MM.1S (cell line): ENCODE measurements at regions not wholly inside any gene's neighbourhood (a gene's known extent, or its start where the extent isn't known, plus 50 kb on each side); places are given as distances from the start of the nearest gene placed in this dataset.

Experiments used
- DNase-seq: peaks from one replicate; pipeline ENCODE4 v3.0.0-alpha.2; 2015
- H2AFZ ChIP-seq: fragments of 300-600 bp; sonication (generic); 2 replicates; pipeline ENCODE4 v1.6.0; 2016; ENCODE audit warnings: antibody characterized with exemption, low read length
- H3F3A ChIP-seq: fragments of 300-600 bp; sonication (generic); 2 replicates; pipeline ENCODE4 v1.6.1; 2016; ENCODE audit warnings: mild to moderate bottlenecking, antibody characterized with exemption, low read length, moderate library complexity, mixed read lengths; ENCODE audit not compliant: insufficient read depth
- H3K27ac ChIP-seq: fragments of 300-600 bp; sonication (generic); 2 replicates; pipeline ENCODE4 v1.5.1; 2016; ENCODE audit warnings: mild to moderate bottlenecking, low read length
- H3K27me3 ChIP-seq: fragments of 300-600 bp; sonication (generic); replicated peaks from 2 replicates; pipeline ENCODE4 v1.6.0; 2016; ENCODE audit warnings: low read length; ENCODE audit not compliant: insufficient read depth
- H3K36me3 ChIP-seq: fragments of 300-600 bp; sonication (generic); replicated peaks from 2 replicates; pipeline ENCODE4 v1.6.1; 2016; ENCODE audit warnings: mild to moderate bottlenecking, low read length, mixed read lengths; ENCODE audit not compliant: insufficient read depth
- H3K4me1 ChIP-seq: fragments of 300-600 bp; sonication (generic); 2 replicates; pipeline ENCODE4 v1.6.1; 2016; ENCODE audit warnings: low read length, mixed read lengths
- H3K4me2 ChIP-seq: fragments of 300-600 bp; sonication (generic); 2 replicates; pipeline ENCODE4 v1.6.0; 2016; ENCODE audit warnings: low read depth, low read length
- H3K4me3 ChIP-seq: fragments of 300-600 bp; sonication (generic); 2 replicates; pipeline ENCODE4 v1.5.1; 2016; ENCODE audit warnings: low read length, mixed read lengths
- H3K79me2 ChIP-seq: fragments of 300-600 bp; sonication (generic); 2 replicates; pipeline ENCODE4 v1.6.1; 2016; ENCODE audit warnings: mixed run types, low read length, mixed read lengths
- H3K9ac ChIP-seq: fragments of 300-600 bp; sonication (generic); 2 replicates; pipeline ENCODE4 v1.6.1; 2016; ENCODE audit warnings: low read length, mixed read lengths
- H3K9me2 ChIP-seq: fragments of 300-600 bp; sonication (generic); replicated peaks from 2 replicates; pipeline ENCODE4 v1.6.1; 2016; ENCODE audit warnings: mild to moderate bottlenecking, low read length, mixed read lengths; ENCODE audit not compliant: insufficient read depth
- H3K9me3 ChIP-seq: fragments of 300-600 bp; sonication (generic); replicated peaks from 2 replicates; pipeline ENCODE4 v1.6.1; 2016; ENCODE audit warnings: mild to moderate bottlenecking, low read length, mixed read lengths; ENCODE audit not compliant: insufficient read depth
- H4K20me1 ChIP-seq: fragments of 300-600 bp; sonication (generic); 2 replicates; pipeline ENCODE4 v1.6.1; 2016; ENCODE audit warnings: mild to moderate bottlenecking, low read length, moderate library complexity, mixed read lengths; ENCODE audit not compliant: insufficient read depth
- EZH2 ChIP-seq: fragments of 300-600 bp; sonication (generic); optimal IDR thresholded peaks from 2 replicates; pipeline ENCODE3; 2017; ENCODE audit warnings: low read depth, mild to moderate bottlenecking, antibody characterized with exemption, low read length, mixed read lengths
- EZH2phosphoT487 ChIP-seq: fragments of 300-600 bp; sonication (generic); IDR thresholded peaks from 2 replicates; pipeline ENCODE4 v1.6.1; 2018; ENCODE audit warnings: antibody characterized with exemption, low read length
- TF ChIP-seq, protein P1 (sequence below): fragments of 300-600 bp; sonication (generic); IDR thresholded peaks from 2 replicates; pipeline ENCODE4 v1.5.1; 2016; ENCODE audit warnings: antibody characterized with exemption, low read length, mixed read lengths

DNA sequence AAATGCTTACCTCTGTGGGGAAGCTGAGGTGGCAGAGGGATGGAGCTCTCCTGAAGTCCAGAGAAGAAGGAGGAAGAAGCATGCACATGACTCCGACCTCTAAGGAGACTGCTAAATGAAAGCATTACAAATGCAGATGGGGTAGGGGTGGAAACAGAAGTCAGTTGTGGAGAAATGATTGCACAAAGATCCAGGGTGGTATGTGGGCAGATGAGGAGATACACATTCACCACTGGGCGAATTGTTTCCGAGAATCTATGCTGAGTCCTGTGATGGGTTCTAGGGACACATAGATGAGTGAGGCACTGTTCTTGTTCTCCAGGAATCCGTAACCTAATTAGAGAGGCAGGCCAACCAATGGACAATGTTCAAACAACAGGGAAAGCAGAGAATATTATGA is 188.9 kb upstream of the ZBED5 start:
- Histone ChIP-seq H3K9me3 (no peaks in the 10 kb centered on the region), H3K79me2 (no peaks in the 10 kb centered on the region), H3F3A (no peaks in the 10 kb centered on the region), H4K20me1 (no peaks in the 10 kb centered on the region), H3K4me3 (no peak overlapping the region), H3K27ac (no peak overlapping the region), H3K4me2 (no peak overlapping the region), H2AFZ (no peak overlapping the region), H3K4me1 (no peaks in the 10 kb centered on the region), H3K27me3 (no peaks in the 10 kb centered on the region), H3K36me3 (no peaks in the 10 kb centered on the region), H3K9me2 (no peaks in the 10 kb centered on the region), H3K9ac (no peak overlapping the region)
- TF ChIP-seq, protein P1, sequence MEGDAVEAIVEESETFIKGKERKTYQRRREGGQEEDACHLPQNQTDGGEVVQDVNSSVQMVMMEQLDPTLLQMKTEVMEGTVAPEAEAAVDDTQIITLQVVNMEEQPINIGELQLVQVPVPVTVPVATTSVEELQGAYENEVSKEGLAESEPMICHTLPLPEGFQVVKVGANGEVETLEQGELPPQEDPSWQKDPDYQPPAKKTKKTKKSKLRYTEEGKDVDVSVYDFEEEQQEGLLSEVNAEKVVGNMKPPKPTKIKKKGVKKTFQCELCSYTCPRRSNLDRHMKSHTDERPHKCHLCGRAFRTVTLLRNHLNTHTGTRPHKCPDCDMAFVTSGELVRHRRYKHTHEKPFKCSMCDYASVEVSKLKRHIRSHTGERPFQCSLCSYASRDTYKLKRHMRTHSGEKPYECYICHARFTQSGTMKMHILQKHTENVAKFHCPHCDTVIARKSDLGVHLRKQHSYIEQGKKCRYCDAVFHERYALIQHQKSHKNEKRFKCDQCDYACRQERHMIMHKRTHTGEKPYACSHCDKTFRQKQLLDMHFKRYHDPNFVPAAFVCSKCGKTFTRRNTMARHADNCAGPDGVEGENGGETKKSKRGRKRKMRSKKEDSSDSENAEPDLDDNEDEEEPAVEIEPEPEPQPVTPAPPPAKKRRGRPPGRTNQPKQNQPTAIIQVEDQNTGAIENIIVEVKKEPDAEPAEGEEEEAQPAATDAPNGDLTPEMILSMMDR: no peak
- no peak for TF ChIP-seq EZH2
- TF ChIP-seq EZH2phosphoT487: no peak
- DNase-seq: no peak

DNA sequence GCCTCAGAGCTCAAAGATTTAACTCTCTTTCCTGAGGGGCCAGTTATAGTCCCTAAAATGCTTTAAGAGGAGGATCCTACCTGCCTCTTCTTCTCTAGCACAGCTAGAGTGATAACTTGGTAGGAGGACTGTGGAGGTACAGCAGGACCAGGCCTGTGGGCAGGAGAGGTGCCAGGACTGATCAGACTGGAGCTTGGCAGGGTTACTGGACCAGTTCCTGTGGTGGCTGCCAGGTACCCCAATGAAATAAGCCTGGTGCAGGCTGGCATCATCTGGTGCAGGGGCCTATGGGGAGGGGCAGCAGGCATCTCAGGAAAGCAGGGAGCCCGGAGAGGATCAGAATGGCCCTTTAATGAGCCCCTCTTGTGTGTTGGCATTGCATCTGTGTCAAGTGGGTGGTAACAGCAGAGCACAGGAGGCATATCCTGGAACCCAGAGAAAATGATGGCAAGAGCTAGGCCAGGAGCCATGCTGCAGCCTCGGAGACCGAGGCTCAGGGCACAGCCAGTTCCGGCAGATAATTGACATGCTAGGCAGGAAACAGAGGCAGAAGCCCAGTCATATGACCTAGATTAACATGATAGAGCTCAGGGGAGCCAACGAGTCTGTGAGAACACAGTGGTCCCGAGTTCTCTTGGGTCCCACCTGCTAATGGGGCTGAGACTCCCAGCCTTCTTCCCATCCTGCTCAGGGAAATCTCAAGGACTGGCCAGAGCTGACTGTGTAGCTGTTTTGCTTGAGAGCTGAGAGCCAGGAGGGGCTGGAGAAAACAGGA is 187.5 kb upstream of the ZBED5 start:
- H3K9me3 ChIP-seq: no peaks in the 10 kb centered on the region
- no peak overlapping the region for H3K4me3 ChIP-seq
- H3K4me2 ChIP-seq: no peak overlapping the region
- H3K27ac ChIP-seq: no peak overlapping the region
- no peak overlapping the region for H3K9ac ChIP-seq
- DNase-seq: no peak
- no peak overlapping the region for H2AFZ ChIP-seq
- H3K4me1 ChIP-seq: no peaks in the 10 kb centered on the region
- TF ChIP-seq EZH2phosphoT487: no peak
- TF ChIP-seq, protein P1: no peak
- TF ChIP-seq EZH2: no peak
- H3K36me3 ChIP-seq: no peaks in the 10 kb centered on the region
- H3K9me2 ChIP-seq: no peaks in the 10 kb centered on the region
- H3F3A ChIP-seq: no peaks in the 10 kb centered on the region
- no peaks in the 10 kb centered on the region for H3K27me3 ChIP-seq
- H4K20me1 ChIP-seq: no peaks in the 10 kb centered on the region
- H3K79me2 ChIP-seq: no peaks in the 10 kb centered on the region

DNA sequence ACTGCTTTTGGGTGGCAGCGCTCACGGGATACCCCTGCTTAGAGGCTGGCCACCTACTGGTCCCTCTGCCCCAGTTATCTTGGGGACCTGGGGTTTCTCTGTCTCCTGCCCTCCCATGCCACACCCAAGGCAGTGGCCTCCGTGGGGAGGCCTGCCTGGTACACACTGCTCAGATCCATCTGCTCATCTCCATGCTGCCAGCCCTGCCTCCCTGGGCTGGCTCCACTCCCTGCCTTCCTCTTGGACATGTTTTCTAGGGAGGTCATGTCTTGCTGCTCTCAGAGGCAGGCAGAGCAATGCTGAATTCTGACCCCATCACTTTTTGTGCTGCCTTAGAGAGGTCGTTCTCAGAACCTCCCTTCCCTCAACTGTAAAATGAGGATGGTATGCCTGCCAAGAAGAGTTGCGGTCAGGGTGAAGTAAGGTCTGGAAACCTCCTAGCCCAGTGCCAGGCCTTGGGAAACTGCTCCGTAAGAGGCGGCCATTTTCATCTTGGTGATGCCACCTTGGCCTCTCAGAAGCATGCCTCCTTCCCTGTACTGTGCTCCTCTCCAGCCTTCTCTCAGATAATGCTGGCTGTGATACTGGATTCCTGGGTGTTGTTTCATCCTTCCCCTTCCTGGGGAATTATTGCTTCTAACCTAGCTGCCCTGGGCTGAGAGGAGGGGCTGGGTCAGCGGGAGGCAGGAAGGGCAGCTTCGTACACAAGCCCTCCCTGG is 186.4 kb upstream of the ZBED5 start:
- Histone ChIP-seq H3K4me1 (no peaks in the 10 kb centered on the region), H3K27ac (no peak overlapping the region), H3K9ac (no peak overlapping the region), H3F3A (no peaks in the 10 kb centered on the region), H3K9me3 (no peaks in the 10 kb centered on the region), H3K79me2 (no peaks in the 10 kb centered on the region), H3K4me3 (no peak overlapping the region), H3K36me3 (no peaks in the 10 kb centered on the region), H4K20me1 (no peaks in the 10 kb centered on the region), H2AFZ (no peak overlapping the region), H3K4me2 (no peak overlapping the region), H3K9me2 (no peaks in the 10 kb centered on the region), H3K27me3 (no peaks in the 10 kb centered on the region)
- no peak for DNase-seq
- no peak for TF ChIP-seq EZH2
- TF ChIP-seq, protein P1: no peak
